ENCODE measurements at regions not wholly inside any gene's neighbourhood (a gene's known extent, or its start where the extent isn't known, plus 50 kb on each side); places are given as distances from the start of the nearest gene placed in this dataset.

- H3K9ac ChIP-seq (ENCODE audit: low read depth, low read length, poor library complexity, severe bottlenecking) = no peak overlapping the region
- H3K4me1 ChIP-seq (ENCODE audit: insufficient read depth, low read length, poor library complexity, severe bottlenecking) = no peaks in the 10 kb centered on the region
- no peaks in the 10 kb centered on the region for H3K27me3 ChIP-seq (ENCODE audit: insufficient read depth, low read length, poor library complexity, severe bottlenecking)
- TF ChIP-seq CTCF (conservative IDR thresholded peaks at IDR 0.05; ENCODE audit: low read length) (no peak), EZH2phosphoT487 (IDR thresholded peaks at IDR 0.05; ENCODE audit: borderline replicate concordance) (no peak)
- H3K36me3 ChIP-seq (ENCODE audit: insufficient read depth, low read length) = no peaks in the 10 kb centered on the region
- no peak overlapping the region for H3K4me2 ChIP-seq (ENCODE audit: low read depth, low read length, poor library complexity, severe bottlenecking)
- H3K9me2 ChIP-seq (replicated peaks; ENCODE audit: low read depth, low read length) = no peaks in the 10 kb centered on the region
- no peak overlapping the region for H3K4me3 ChIP-seq (ENCODE audit: low read length, poor library complexity, severe bottlenecking)
- no peak overlapping the region for H2AFZ ChIP-seq (ENCODE audit: low read length)
- H3K9me3 ChIP-seq (ENCODE audit: insufficient read depth, low read depth, low read length) = no peaks in the 10 kb centered on the region; the same call in 1 of the 2 replicates
- no peaks in the 10 kb centered on the region for H4K20me1 ChIP-seq (ENCODE audit: insufficient read depth, low read length, poor library complexity, severe bottlenecking)
- no peaks in the 10 kb centered on the region for H3K79me2 ChIP-seq (ENCODE audit: insufficient read depth, low read length)
- H3F3A ChIP-seq (ENCODE audit: low read depth) = no peaks in the 10 kb centered on the region
Measured at GRCh38 chr20:22501566-22502344, 82.6 kb downstream of the FOXA2 start.

GRCh38 chr20:22501034-22501433 lies 83.3 kb downstream of the FOXA2 start:
- H2AFZ ChIP-seq (ENCODE audit: low read length) = no peak overlapping the region
- H3K4me2 ChIP-seq (ENCODE audit: low read depth, low read length, poor library complexity, severe bottlenecking) = no peak overlapping the region
- no peak overlapping the region for H3K4me3 ChIP-seq (ENCODE audit: low read length, poor library complexity, severe bottlenecking)
- no peaks in the 10 kb centered on the region for H3K27me3 ChIP-seq (ENCODE audit: insufficient read depth, low read length, poor library complexity, severe bottlenecking)
- H3K4me1 ChIP-seq (ENCODE audit: insufficient read depth, low read length, poor library complexity, severe bottlenecking) = no peaks in the 10 kb centered on the region
- no peaks in the 10 kb centered on the region for H3K9me2 ChIP-seq (replicated peaks; ENCODE audit: low read depth, low read length)
- TF ChIP-seq EZH2phosphoT487 (IDR thresholded peaks at IDR 0.05; ENCODE audit: borderline replicate concordance) (no peak), CTCF (conservative IDR thresholded peaks at IDR 0.05; ENCODE audit: low read length) (no peak)
- H3K9me3 ChIP-seq (ENCODE audit: insufficient read depth, low read depth, low read length) = no peaks in the 10 kb centered on the region; the same call in 1 of the 2 replicates
- H4K20me1 ChIP-seq (ENCODE audit: insufficient read depth, low read length, poor library complexity, severe bottlenecking) = no peaks in the 10 kb centered on the region
- H3K36me3 ChIP-seq (ENCODE audit: insufficient read depth, low read length) = no peaks in the 10 kb centered on the region
- no peaks in the 10 kb centered on the region for H3K79me2 ChIP-seq (ENCODE audit: insufficient read depth, low read length)
- H3K9ac ChIP-seq (ENCODE audit: low read depth, low read length, poor library complexity, severe bottlenecking) = no peak overlapping the region
- no peaks in the 10 kb centered on the region for H3F3A ChIP-seq (ENCODE audit: low read depth)

GRCh38 chr20:22499515-22500166 lies 84.7 kb downstream of the FOXA2 start:
- H3K4me3 ChIP-seq (ENCODE audit: low read length, poor library complexity, severe bottlenecking) = no peak overlapping the region
- no peaks in the 10 kb centered on the region; the same call in 1 of the 2 replicates for H3K9me3 ChIP-seq (ENCODE audit: insufficient read depth, low read depth, low read length)
- no peak overlapping the region for H3K9ac ChIP-seq (ENCODE audit: low read depth, low read length, poor library complexity, severe bottlenecking)
- TF ChIP-seq EZH2phosphoT487 (IDR thresholded peaks at IDR 0.05; ENCODE audit: borderline replicate concordance) = no peak
- no peak for TF ChIP-seq CTCF (conservative IDR thresholded peaks at IDR 0.05; ENCODE audit: low read length)
- no peaks in the 10 kb centered on the region for H3K4me1 ChIP-seq (ENCODE audit: insufficient read depth, low read length, poor library complexity, severe bottlenecking)
- no peaks in the 10 kb centered on the region for H3K79me2 ChIP-seq (ENCODE audit: insufficient read depth, low read length)
- H3F3A ChIP-seq (ENCODE audit: low read depth) = no peaks in the 10 kb centered on the region
- no peaks in the 10 kb centered on the region for H3K27me3 ChIP-seq (ENCODE audit: insufficient read depth, low read length, poor library complexity, severe bottlenecking)
- no peaks in the 10 kb centered on the region for H3K36me3 ChIP-seq (ENCODE audit: insufficient read depth, low read length)
- no peak overlapping the region for H2AFZ ChIP-seq (ENCODE audit: low read length)
- no peaks in the 10 kb centered on the region for H3K9me2 ChIP-seq (replicated peaks; ENCODE audit: low read depth, low read length)
- H4K20me1 ChIP-seq (ENCODE audit: insufficient read depth, low read length, poor library complexity, severe bottlenecking) = no peaks in the 10 kb centered on the region
- no peak overlapping the region for H3K4me2 ChIP-seq (ENCODE audit: low read depth, low read length, poor library complexity, severe bottlenecking)

All from Loucy (cell line).